GM12864 (cell line): ENCODE measurements at regions not wholly inside any gene's neighbourhood (a gene's known extent, or its start where the extent isn't known, plus 50 kb on each side); places are given as distances from the start of the nearest gene placed in this dataset.

Experiments used
- DNase-seq: peaks from one replicate; pipeline ENCODE4 v3.0.0-alpha.2; 2011; ENCODE audit warnings: low read depth
- H3K4me3 ChIP-seq: 2 replicates; pipeline ENCODE4 v1.5.1; 2011; ENCODE audit warnings: mild to moderate bottlenecking, low read depth, low read length, control low read depth
- TF ChIP-seq, protein P1 (sequence below): IDR thresholded peaks from 2 replicates; pipeline ENCODE4 v1.5.1; 2011; ENCODE audit warnings: low read depth, mild to moderate bottlenecking, moderate library complexity, low read length, control low read depth, inconsistent platforms; ENCODE audit errors: missing control alignments

DNA sequence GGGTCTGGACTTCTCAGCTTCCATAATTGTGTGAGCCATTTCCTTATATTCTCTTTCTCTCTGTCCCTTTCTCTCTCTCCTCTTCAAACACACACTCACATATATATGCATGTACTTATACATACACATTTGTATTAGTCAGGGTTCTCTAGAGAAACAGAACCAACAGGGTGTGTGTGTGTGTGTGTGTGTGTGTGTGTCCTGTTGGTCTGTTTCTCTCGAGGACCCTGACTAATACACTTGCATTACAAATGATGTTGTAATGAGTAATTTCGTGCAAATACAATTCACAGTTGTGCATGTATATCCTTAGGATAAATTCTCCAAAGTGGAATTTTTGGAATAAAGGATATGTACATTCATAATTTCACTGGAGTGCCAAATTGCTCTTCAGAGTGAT is 115.3 kb downstream of the NPIPB5 start:
- no peak for DNase-seq
- TF ChIP-seq, protein P1, sequence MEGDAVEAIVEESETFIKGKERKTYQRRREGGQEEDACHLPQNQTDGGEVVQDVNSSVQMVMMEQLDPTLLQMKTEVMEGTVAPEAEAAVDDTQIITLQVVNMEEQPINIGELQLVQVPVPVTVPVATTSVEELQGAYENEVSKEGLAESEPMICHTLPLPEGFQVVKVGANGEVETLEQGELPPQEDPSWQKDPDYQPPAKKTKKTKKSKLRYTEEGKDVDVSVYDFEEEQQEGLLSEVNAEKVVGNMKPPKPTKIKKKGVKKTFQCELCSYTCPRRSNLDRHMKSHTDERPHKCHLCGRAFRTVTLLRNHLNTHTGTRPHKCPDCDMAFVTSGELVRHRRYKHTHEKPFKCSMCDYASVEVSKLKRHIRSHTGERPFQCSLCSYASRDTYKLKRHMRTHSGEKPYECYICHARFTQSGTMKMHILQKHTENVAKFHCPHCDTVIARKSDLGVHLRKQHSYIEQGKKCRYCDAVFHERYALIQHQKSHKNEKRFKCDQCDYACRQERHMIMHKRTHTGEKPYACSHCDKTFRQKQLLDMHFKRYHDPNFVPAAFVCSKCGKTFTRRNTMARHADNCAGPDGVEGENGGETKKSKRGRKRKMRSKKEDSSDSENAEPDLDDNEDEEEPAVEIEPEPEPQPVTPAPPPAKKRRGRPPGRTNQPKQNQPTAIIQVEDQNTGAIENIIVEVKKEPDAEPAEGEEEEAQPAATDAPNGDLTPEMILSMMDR: no peak
- H3K4me3 ChIP-seq: no peak overlapping the region

DNA sequence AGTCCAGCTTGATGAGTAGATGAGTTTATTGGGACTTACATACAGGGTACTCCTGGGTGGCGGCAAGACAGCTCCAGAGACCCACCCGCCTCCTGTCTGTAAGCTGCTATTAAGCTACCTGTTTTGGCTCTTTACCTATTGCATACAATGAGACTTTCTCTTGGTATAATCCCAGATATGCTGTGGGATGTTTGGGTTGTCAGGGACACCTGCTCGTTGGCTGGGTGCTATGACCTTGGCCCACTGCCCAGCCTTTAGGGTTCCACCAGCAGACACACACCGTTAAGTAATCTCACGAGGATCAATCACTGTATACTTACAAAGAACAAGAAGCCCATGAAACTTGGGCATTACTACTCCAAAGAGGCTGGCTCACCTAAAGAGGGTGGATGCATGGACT is 116.4 kb downstream of the NPIPB5 start:
- H3K4me3 ChIP-seq: no peak overlapping the region
- no peak for DNase-seq
- TF ChIP-seq, protein P1: no peak

DNA sequence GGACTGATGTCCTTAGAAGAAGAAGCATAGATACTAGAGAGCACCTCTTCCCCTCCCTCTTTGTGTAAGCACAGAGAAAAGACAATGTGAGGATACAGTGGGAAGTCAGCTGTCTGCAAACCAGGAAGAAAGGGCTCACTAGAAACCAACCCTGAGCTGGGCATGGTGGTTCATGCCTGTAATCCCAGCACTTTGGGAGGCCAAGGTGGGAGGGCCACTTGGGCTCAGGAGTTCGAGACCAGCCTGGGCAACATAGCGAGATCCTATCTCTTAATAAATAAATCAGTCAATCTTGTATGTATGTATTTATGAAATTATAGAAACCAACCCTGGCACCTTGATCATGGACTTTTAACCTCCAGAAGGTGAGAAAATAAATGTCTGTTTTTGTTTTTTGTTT is 118.3 kb downstream of the NPIPB5 start:
- TF ChIP-seq, protein P1: no peak
- H3K4me3 ChIP-seq: no peak overlapping the region
- DNase-seq: no peak

DNA sequence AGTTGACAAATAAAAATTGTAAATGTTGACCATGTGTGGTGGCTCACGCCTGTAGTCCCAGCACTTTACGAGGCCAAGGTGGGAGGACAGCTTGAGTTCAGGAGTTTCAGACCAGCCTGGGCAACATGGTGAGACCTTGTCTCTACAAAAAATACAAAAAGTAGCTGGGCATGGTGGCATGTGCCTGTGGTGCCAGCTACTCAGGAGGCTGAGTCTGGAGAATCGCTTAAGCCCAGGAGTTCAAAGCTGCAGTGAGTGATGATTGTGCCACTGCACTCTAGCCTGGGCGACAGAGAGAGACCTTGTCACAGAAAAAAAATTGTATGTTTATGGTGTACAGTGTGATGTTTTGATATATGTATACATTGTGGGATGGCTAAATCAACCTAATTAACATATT is 119.6 kb downstream of the NPIPB5 start:
- no peak for DNase-seq
- TF ChIP-seq, protein P1: no peak
- H3K4me3 ChIP-seq: no peak overlapping the region

DNA sequence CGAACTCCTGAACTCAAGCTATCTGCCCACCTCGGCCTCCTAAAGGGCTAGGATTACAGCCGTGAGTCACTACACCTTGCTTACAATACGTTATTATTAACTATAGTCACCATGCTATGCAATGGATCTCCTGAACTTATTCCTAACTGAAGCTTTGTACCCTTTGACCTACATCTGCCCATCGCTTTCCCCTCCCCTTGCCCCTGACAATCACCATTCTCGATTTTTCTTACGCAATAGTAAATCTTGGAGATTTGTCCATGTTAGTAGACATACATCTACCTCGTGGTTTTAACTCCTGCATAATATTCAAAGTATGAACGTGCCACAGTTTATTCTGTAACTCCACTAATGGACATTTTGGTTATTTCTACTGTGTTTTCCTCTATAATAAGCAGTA is 120.6 kb downstream of the NPIPB5 start:
- DNase-seq: no peak
- TF ChIP-seq, protein P1: no peak
- H3K4me3 ChIP-seq: no peak overlapping the region

DNA sequence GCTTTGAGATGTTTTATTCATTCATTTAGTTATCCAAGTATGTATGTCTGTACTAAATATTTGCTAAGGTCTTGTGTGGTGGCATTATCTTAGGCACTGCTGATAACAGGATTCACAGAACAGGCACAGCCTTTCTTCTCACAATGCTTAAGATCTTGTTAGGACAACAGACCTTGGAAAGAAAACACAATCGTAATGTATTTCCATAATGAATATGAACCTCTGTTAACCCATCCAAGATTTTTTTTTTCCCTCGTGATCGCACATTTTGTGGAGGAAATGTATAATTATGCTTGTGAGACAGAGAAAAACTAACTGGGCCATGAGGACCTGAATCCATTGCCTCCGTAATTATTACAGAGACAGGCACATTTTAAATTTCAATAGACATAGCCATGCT is 121.9 kb downstream of the NPIPB5 start:
- H3K4me3 ChIP-seq: no peak overlapping the region
- TF ChIP-seq, protein P1: no peak
- DNase-seq: no peak

DNA sequence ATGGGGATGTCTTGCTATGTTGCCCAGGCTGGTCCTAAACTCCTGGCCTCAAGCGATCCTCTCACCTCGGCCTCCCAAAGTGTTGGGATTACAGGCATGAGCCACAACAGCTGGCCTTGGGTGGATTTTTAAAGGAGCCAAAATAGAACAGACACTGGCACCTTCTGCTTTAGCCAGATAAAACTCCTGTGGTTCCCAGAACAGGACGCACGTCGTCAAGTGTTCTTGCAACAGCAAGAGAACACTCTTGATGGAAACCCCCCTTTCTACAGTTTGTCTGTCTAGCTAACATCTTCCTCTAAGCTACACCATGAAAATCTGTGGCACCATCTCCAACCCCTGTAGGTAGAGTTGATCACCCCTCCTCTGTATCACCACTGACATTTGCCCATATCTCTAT is 122.6 kb downstream of the NPIPB5 start:
- no peak for DNase-seq
- TF ChIP-seq, protein P1: no peak
- H3K4me3 ChIP-seq: no peak overlapping the region
